GDM1 (cell line): ENCODE measurements at regions not wholly inside any gene's neighbourhood (a gene's known extent, or its start where the extent isn't known, plus 50 kb on each side); places are given as distances from the start of the nearest gene placed in this dataset.

ENCODE experiments used
- DNase-seq: peaks from one replicate; lab custom pipeline; 2025; lab: John Stamatoyannopoulos, UW

DNA sequence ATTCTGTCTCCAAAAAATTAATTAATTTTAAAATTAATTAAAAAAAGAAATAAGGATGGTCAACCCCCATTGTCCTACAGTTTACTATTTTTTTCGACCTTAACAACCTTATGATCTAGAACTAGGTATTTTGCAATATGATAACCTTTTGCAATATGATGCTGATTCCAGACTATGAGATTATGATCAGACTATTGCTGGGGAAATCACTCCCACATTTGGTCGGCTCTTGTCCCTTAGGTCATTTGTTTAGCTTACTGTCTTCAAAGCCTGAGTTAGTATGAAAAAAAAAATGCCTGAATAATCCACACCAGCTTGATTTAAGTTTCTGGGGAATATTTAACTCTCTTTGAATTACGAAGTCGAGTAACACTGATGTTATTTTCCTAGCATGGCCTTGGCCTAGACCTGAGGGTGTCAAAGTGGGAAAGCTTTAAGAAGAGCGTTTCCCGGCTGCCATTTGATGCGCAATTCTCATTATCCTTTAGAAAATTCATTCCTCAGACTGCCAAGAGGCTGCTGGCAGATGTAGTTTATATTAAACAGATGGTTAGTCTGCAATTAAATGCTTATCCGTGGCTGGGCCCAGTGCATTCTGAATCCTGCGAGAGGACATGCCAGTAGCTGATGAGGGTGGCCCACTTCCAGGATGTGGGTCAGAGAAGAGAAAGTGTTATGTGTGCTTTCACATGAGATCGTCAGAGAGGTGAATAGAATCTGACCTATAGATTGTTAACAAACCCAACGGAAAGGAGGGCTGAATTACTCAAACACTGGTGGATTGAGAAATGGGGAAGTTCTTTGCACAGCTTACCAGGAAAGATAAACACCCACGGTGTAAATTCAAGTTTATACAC, 496.0 kb upstream of the THBS1 start:
- DNase-seq, result no peak

GRCh38 chr15:39086641-39087040, 494.2 kb upstream of the THBS1 start:
- no peak for DNase-seq

- DNase-seq, result no peak
These were observed 492.7 kb upstream of the THBS1 start for GRCh38 chr15:39088156-39088555.

DNA sequence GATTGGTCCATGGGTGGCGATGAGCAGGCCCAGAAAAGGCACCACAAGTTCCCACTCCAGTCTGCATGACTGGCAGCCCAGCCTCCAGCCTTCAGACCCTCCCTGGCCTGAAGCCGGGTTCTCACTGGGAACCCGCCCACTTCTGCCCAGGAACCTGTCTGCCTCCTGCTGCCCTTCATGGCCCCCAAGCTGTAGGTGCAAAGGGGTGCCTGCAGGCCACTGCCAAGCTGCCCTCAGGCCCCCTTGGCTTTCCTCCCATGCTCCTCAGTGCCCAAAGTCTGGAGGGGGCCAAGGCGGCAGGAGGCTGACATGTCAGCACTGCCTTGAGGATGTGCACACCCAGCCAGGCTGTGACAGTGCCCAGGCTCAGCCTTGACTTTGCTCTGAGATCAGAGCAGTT, 488.5 kb upstream of the THBS1 start:
- DNase-seq, result no peak

DNA sequence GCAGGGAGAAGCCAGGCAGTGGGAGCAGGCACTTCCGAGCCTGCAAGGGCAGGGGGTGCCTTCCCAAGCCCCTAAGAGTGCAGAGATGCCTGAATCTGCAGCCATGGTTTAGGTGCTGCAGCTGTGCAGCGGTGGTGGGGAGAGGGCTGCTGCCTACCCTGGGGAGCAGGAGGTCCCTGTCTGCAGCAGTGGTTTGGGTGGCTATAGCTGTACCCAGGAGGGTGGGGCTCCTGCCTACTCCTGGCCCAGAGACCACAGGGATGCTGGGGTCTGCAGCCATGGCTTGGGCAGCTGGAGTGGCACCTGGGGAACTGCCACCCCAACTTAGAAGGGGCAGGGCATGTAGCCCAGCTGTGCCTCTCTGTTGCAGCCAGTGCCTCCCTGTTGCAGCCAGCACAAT, 488.1 kb upstream of the THBS1 start:
- DNase-seq, result no peak

- no peak for DNase-seq
These were observed 486.8 kb upstream of the THBS1 start for GRCh38 chr15:39094116-39094515.

- no peak for DNase-seq
These were observed 485.5 kb upstream of the THBS1 start for GRCh38 chr15:39095218-39095879.

- no peak for DNase-seq
These were observed 484.2 kb upstream of the THBS1 start for GRCh38 chr15:39096608-39097205.

DNA sequence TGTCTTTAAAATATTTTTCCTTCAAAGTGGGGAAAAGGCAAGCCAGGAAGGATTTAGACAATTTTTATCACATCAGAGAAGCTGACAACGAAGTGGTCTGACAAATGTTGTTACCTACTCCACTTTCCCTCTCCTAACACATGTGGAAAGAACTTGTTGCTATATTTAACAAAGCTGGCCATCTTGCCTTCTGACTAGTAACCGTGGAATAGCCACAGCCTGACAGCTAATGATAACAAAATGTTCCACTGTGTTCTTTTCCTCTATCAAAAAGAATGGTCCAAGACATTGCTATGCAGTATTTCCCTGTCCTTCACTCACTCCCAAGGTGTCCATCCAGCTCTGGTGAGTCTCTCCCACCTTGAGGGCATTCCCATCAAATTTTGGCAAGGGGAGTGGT, 481.4 kb upstream of the THBS1 start:
- no peak for DNase-seq

DNA sequence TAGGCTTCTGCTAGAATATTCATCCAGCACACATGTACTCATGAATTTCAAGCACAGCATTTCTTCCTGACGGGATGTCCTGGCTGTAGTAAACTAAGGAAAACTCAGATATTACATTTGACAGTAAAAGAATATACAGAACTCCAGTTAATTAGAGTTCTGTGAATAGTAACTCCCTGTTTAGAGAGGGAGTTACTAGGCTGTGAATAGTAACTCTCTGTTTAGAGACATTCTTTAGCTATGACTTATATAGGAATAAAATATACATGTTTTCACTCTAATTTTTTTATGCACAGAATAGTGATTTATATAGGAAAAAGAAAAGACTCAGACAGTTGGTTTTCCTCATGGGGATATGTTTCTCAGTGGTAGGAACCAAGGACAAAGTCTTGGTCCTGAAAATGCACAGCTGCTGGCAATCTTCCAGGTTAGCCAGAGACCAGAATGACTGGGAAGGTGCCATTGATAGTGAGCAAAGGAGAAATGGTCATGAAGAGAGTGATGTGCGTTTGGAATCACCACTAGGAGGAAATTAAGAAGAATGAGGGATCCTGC, 480.7 kb upstream of the THBS1 start:
- DNase-seq, result no peak

- DNase-seq, result no peak
These were observed 478.4 kb upstream of the THBS1 start for GRCh38 chr15:39102431-39102830.

GRCh38 chr15:39106950-39107349, 473.9 kb upstream of the THBS1 start:
- DNase-seq, result no peak

DNA sequence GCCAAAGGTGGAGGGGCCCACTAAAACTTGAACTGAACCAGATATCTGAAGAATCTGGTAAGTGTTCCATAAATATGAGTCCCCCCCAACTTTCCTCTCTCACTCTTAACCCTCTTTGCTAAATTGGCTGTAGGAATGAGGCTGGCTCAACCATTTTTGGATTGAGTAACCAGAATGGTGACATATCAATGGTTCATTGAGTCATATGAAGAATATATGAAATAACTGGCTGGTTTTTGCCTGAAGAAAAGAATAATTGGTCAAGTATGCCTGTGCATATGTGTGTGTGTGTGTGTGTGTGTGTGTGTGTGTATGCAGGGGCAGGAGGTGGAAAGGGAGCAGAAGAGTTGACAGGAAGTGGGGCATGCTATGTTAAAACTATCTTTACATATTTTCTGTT, 472.9 kb upstream of the THBS1 start:
- no peak for DNase-seq

DNA sequence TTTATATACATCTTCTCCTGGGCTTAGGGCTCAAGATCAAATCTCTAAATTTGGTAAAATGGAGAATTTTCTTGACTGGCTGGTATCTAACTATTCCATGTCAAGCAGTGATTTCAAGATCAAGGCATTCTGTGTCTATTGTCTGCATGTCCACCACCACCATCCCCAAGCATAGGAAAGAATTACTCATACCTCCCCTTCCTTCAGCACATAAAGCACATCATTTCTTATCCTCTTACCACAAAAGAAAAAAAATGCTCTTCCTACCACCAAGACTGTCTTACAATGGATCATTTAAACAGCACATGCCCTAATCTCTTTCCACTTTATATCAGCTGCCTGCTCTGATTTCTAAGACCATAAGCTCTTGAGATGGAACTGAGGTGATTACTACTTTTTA, 470.5 kb upstream of the THBS1 start:
- DNase-seq, result no peak

DNA sequence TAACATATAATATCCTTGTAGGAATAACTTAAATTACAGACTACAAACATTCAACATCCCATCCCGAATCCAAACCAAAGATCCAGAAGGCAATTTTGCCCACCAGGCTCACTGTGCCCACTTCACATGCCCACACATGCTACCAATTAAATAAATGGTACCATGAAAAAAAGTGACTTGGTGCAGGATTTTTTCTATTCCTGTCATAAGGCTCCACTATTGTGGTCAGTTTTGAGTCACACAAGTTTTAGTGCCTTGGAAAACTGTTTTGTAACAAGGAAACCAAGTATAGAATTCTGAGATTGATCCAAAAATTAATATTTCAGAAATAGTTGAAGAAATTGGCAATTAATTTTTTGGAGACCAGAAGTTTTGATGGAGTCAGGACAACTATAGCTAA, 470.1 kb upstream of the THBS1 start:
- DNase-seq, result no peak

- no peak for DNase-seq
These were observed 467.1 kb upstream of the THBS1 start for GRCh38 chr15:39113741-39114140.

- DNase-seq, result no peak
These were observed 466.0 kb upstream of the THBS1 start for GRCh38 chr15:39114690-39115378.

- no peak for DNase-seq
These were observed 465.4 kb upstream of the THBS1 start for GRCh38 chr15:39115379-39116057.

DNA sequence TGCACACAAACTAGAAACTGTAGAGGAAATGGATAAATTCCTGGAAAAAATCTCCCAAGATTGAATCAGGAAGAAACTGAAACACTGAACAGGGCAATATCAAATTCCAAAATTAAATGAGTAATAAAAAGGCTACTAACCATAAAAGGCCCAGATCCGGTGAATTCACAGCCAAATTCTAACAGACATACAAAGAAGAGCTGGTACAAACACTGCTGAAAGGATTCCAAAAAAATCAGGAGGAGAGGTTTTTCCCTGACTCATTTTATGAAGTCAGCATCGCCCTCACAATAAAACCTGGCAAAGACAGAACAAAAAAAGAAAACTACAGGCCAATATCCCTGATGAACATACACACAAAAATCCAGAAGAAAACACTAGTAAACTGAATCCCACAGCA, 462.4 kb upstream of the THBS1 start:
- no peak for DNase-seq

- no peak for DNase-seq
These were observed 456.7 kb upstream of the THBS1 start for GRCh38 chr15:39124155-39124552.

DNA sequence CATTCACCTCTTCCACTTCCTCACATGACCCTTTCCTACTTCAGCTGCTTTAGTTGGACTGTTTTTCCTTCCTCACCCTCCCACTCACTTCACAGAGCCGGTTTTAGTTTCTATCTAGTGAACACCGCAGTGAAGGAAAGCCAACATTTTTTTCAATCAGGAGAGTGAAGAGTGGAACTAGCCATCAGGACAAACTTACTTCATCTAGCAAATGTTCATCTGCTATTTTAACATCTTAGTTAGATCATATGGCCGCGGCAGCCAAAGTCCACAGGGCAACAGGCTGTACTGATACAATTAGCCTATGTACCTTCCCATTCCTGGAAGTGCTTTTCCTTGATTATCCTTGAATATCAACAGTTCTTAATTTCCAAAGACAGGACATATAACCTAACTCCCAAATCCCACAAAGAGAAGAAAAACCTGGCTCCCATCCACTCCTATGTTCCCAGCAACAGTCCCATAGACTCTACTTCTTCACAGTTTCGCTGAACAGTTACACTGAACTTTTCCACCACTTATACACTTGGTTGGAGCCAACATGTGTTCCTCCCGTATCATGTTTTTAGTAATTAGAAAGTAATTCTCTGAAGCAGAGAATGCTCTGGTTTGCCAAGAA, 456.2 kb upstream of the THBS1 start:
- DNase-seq, result no peak
